ENCODE measurements at regions not wholly inside any gene's neighbourhood (a gene's known extent, or its start where the extent isn't known, plus 50 kb on each side); places are given as distances from the start of the nearest gene placed in this dataset.

DNA sequence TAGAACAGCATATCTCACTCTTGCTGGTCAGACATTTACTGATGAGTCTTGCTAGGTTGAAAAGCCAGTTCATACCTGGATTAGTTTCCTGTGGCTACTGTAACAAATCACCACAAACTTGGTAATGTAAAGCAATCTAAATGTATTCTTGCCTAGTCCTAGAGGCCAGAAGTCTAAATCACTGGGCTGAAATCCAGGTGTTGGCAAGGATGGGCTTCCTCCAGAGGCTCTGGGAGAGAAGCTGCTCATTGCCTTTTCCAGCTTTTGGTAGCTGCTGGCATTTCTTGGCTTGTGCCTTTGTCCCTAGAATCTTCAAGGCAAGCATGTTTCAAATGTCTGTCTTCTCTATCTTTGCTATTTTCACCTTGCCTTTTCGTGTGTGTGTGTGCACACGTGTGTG is 62.3 kb upstream of the MAP4K3 start:
- Histone ChIP-seq H3K4me3 (no peak overlapping the region), H3K36me3 (no peaks in the 10 kb centered on the region), H3K9me3 (no peaks in the 10 kb centered on the region), H3K27me3 (no peaks in the 10 kb centered on the region), H3K27ac (peak overlapping the region in 4 of 5 donors; percentile 54 to 70 (median 64)), H3K4me1 (peaks cover 14 to 64% (median 40%) of the 10 kb centered on the region in 4 donors)
- 59 to 83% (median 67%) methylated on average over 2 of the region's 2 CpGs for WGBS, 5 donors
- intact Hi-C loops (cut with DNase I; ENCODE audit: low total_unique reads): no loop called here
- peak in 1 of 2 donors; percentile 55 for DNase-seq
- no peak for TF ChIP-seq POLR2A (IDR thresholded peaks at IDR 0.05)

DNA sequence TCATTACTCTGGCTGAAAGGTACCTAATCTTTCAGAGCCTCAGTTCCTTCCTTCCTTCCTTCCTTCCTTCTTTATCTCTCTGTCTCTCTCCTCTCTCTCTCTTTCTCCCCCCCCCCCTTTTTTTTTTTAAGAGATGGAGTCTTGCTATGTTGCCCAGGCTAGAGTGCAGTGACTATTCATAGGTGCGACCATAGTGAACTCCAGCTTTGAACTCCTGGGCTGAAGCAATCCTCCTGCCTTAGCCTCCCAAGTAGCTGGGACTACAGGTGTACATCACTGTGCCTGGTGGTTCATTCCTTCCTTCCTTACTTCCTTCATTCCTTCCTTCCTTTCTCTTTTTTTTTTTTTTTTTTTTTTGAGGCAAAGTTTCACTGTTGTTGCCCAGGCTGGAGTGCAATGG is 64.3 kb upstream of the MAP4K3 start:
- Histone ChIP-seq H3K27me3 (no peaks in the 10 kb centered on the region), H3K36me3 (no peaks in the 10 kb centered on the region), H3K4me1 (peaks cover 27 to 71% (median 51%) of the 10 kb centered on the region in 4 donors), H3K4me3 (no peak overlapping the region), H3K9me3 (no peaks in the 10 kb centered on the region), H3K27ac (peak overlapping the region; percentile 0 to 70 (median 60))
- intact Hi-C loops (cut with DNase I; ENCODE audit: low total_unique reads): no loop called here
- WGBS, 5 donors: 91 to 100% (median 96%) methylated on average over 1 of the region's 1 CpG
- no peak for DNase-seq
- TF ChIP-seq, protein P1, sequence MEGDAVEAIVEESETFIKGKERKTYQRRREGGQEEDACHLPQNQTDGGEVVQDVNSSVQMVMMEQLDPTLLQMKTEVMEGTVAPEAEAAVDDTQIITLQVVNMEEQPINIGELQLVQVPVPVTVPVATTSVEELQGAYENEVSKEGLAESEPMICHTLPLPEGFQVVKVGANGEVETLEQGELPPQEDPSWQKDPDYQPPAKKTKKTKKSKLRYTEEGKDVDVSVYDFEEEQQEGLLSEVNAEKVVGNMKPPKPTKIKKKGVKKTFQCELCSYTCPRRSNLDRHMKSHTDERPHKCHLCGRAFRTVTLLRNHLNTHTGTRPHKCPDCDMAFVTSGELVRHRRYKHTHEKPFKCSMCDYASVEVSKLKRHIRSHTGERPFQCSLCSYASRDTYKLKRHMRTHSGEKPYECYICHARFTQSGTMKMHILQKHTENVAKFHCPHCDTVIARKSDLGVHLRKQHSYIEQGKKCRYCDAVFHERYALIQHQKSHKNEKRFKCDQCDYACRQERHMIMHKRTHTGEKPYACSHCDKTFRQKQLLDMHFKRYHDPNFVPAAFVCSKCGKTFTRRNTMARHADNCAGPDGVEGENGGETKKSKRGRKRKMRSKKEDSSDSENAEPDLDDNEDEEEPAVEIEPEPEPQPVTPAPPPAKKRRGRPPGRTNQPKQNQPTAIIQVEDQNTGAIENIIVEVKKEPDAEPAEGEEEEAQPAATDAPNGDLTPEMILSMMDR (IDR thresholded peaks at IDR 0.05): no peak
- TF ChIP-seq POLR2AphosphoS5 (IDR thresholded peaks at IDR 0.05) (no peak), POLR2A (IDR thresholded peaks at IDR 0.05) (no peak), EP300 (IDR thresholded peaks at IDR 0.05) (no peak)

DNA sequence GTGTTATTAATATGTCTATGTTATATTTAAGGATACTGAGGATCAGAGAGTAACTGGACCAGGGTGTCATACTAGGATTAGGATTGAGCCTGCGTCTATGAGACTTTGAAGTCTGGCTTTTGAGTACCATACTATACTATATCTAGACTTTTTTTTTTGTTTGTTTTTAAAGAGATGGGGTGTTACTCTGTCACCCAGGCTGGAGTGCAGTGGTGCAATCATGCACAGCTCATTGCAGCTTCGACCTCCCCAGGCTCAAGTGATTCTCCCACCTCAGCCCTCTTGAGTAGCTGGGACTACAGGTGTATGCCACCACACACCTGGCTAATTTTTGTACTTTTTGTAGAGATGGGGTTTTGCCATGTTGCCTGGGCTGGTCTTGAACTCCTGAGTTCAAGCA is 66.2 kb upstream of the MAP4K3 start:
- Histone ChIP-seq H3K27ac (peak overlapping the region; percentile 66 to 89 (median 79)), H3K4me1 (peaks cover 27 to 73% (median 54%) of the 10 kb centered on the region in 4 donors), H3K27me3 (no peaks in the 10 kb centered on the region), H3K36me3 (no peaks in the 10 kb centered on the region), H3K9me3 (no peaks in the 10 kb centered on the region), H3K4me3 (no peak overlapping the region)
- TF ChIP-seq POLR2AphosphoS5 (IDR thresholded peaks at IDR 0.05): no peak
- no peak for TF ChIP-seq EP300 (IDR thresholded peaks at IDR 0.05)
- TF ChIP-seq, protein P1 (IDR thresholded peaks at IDR 0.05): no peak
- no peak for TF ChIP-seq POLR2A (IDR thresholded peaks at IDR 0.05)
- no peak for DNase-seq
- intact Hi-C loops (cut with DNase I; ENCODE audit: low total_unique reads): no loop called here
- WGBS, 5 donors: 71 to 97% (median 87%) methylated on average over 2 of the region's 2 CpGs

DNA sequence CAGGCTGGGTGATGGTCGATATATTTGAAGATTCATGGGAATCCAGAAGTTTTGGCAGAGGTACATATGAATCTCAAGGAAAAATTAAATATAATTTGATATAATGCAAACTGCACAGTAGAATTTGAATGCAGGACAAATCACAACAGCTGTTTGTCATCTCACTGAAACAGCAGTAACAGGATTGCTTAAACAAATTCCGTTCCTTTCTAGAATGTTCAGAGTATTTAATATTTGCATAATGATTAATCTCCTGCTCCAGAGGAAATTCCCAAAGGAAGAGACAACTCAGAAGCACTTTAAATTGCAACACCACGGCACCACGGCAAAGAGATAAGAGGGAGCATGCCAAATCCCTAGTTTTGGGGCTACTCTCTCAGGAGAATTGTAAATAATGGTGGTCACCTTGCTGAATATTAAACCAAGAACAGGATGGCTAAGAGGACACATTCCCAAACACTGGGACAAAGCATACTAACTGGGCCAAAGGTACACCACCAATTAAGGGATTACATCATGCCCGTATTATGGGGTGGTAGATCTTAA is 67.8 kb upstream of the MAP4K3 start:
- peak overlapping the region; percentile 66 to 89 (median 79) for H3K27ac ChIP-seq
- DNase-seq: peak in 1 of 2 donors; percentile 63
- peak overlapping the region in 1 of 4 donors; percentile 0 for H3K4me3 ChIP-seq
- peaks cover 21 to 73% (median 49%) of the 10 kb centered on the region in 4 donors for H3K4me1 ChIP-seq
- 19 to 33% (median 28%) methylated on average over 5 of the region's 5 CpGs for WGBS, 5 donors
- intact Hi-C loops (cut with DNase I; ENCODE audit: low total_unique reads): no loop called here
- H3K36me3 ChIP-seq: no peaks in the 10 kb centered on the region
- TF ChIP-seq POLR2AphosphoS5 (IDR thresholded peaks at IDR 0.05): peak in 2 of 3 donors; percentile 30 to 63
- TF ChIP-seq POLR2A (IDR thresholded peaks at IDR 0.05): no peak
- H3K9me3 ChIP-seq: no peaks in the 10 kb centered on the region
- H3K27me3 ChIP-seq: no peaks in the 10 kb centered on the region

DNA sequence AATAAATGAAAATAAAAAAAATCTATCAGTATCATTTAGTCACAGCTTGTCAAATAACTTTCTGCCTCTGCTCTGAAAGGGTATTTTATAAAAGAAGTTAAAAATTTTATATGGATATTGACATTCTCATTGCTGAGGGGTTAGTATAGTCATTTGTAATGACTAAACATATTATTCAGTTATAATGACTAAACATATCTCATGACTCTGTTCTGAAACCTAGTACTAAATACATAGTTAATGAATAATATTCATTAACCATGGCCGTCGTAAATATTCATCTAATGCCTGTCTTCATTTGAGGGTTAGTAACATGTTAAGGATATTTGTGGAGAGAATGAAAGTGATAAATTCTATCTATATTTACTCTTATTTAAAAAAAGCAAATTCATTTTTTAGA is 69.1 kb upstream of the MAP4K3 start:
- Histone ChIP-seq H3K9me3 (no peaks in the 10 kb centered on the region), H3K27me3 (no peaks in the 10 kb centered on the region), H3K4me1 (peaks cover 21 to 68% (median 44%) of the 10 kb centered on the region in 4 donors), H3K36me3 (no peaks in the 10 kb centered on the region), H3K4me3 (no peak overlapping the region), H3K27ac (peak overlapping the region in 4 of 5 donors; percentile 66 to 84 (median 78))
- intact Hi-C loops (cut with DNase I; ENCODE audit: low total_unique reads): no loop called here
- no peak for TF ChIP-seq POLR2A (IDR thresholded peaks at IDR 0.05)
- no peak for TF ChIP-seq EP300 (IDR thresholded peaks at IDR 0.05)
- TF ChIP-seq, protein P1 (IDR thresholded peaks at IDR 0.05): no peak
- 56 to 89% (median 75%) methylated on average over 2 of the region's 2 CpGs for WGBS, 5 donors
- DNase-seq: no peak

All from stomach (tissue), 8 donors.